GM23338 (cell line): ENCODE measurements at regions not wholly inside any gene's neighbourhood (a gene's known extent, or its start where the extent isn't known, plus 50 kb on each side); places are given as distances from the start of the nearest gene placed in this dataset.

Experiments
- ATAC-seq: fragments of 200-7000 bp; cut with Tn5 transposase; 3 replicates; pipeline ENCODE4 v1.9.1; 2020
- DNase-seq: peaks from one replicate; pipeline ENCODE4 v3.0.0-alpha.2; 2015; ENCODE audit warnings: low spot score
- H2AFZ ChIP-seq: fragments of 200-600 bp; sonication (generic); 2 replicates; pipeline ENCODE4 v1.8.0; 2016; ENCODE audit warnings: antibody characterized with exemption, mild to moderate bottlenecking, moderate library complexity
- H3F3A ChIP-seq: fragments of 200-600 bp; sonication (generic); replicated peaks from 2 replicates; pipeline ENCODE4 v1.8.0; 2017; ENCODE audit warnings: antibody characterized with exemption, mixed run types, low read depth
- H3K27ac ChIP-seq: fragments of 200-600 bp; sonication (generic); 2 replicates; pipeline ENCODE4 v1.6.1; 2016; ENCODE audit warnings: low read depth
- H3K27me3 ChIP-seq: fragments of 200-600 bp; sonication (generic); 2 replicates; pipeline ENCODE4 v1.8.0; 2016; ENCODE audit warnings: mild to moderate bottlenecking, mixed run types, moderate library complexity; ENCODE audit not compliant: insufficient read depth
- H3K36me3 ChIP-seq: fragments of 200-600 bp; sonication (generic); 2 replicates; pipeline ENCODE4 v1.8.0; 2016; ENCODE audit warnings: mild to moderate bottlenecking; ENCODE audit not compliant: insufficient read depth
- H3K4me1 ChIP-seq: fragments of 200-600 bp; sonication (generic); 2 replicates; pipeline ENCODE4 v1.8.0; 2016; ENCODE audit warnings: mild to moderate bottlenecking, moderate library complexity; ENCODE audit not compliant: insufficient read depth
- H3K4me2 ChIP-seq: fragments of 200-600 bp; sonication (generic); 2 replicates; pipeline ENCODE4 v1.7.1; 2017; ENCODE audit warnings: mixed run types
- H3K4me3 ChIP-seq: fragments of 200-600 bp; sonication (generic); 2 replicates; pipeline ENCODE4 v1.6.1; 2016; ENCODE audit warnings: mixed run types
- H3K79me2 ChIP-seq: fragments of 200-600 bp; sonication (generic); replicated peaks from 2 replicates; pipeline ENCODE4 v1.8.0; 2017; ENCODE audit warnings: mild to moderate bottlenecking; ENCODE audit not compliant: insufficient read depth
- H3K9me2 ChIP-seq: fragments of 200-600 bp; sonication (generic); 2 replicates; pipeline ENCODE4 v1.8.0; 2017; ENCODE audit not compliant: insufficient read depth
- H4K20me1 ChIP-seq: fragments of 200-600 bp; sonication (generic); replicated peaks from 2 replicates; pipeline ENCODE4 v1.8.0; 2017; ENCODE audit warnings: mild to moderate bottlenecking; ENCODE audit not compliant: insufficient read depth
- H3K27ac Mint-ChIP-seq: 2 replicates; pipeline ENCODE4 v1.8.0; 2020; ENCODE audit warnings: inconsistent platforms, mild to moderate bottlenecking, moderate library complexity, mixed read lengths
- H3K27me3 Mint-ChIP-seq: 3 replicates; pipeline ENCODE4 v1.8.0; 2022; ENCODE audit warnings: low read depth, mild to moderate bottlenecking, moderate library complexity, mixed read lengths, inconsistent platforms; ENCODE audit not compliant: insufficient read depth, poor library complexity
- H3K36me3 Mint-ChIP-seq: 3 replicates; pipeline ENCODE4 v1.8.0; 2021; ENCODE audit warnings: low read depth, mild to moderate bottlenecking, inconsistent platforms, moderate library complexity, mixed read lengths
- H3K4me1 Mint-ChIP-seq: 3 replicates; pipeline ENCODE4 v1.8.0; 2020; ENCODE audit warnings: mild to moderate bottlenecking, inconsistent platforms, mixed read lengths
- H3K4me3 Mint-ChIP-seq: 3 replicates; pipeline ENCODE4 v1.8.0; 2021; ENCODE audit warnings: moderate library complexity, mild to moderate bottlenecking, inconsistent platforms, mixed read lengths
- H3K9me3 Mint-ChIP-seq: 3 replicates; pipeline ENCODE4 v1.8.0; 2020; ENCODE audit warnings: moderate library complexity, mild to moderate bottlenecking, inconsistent platforms, mixed read lengths
- CREB1 ChIP-seq: fragments of 250-450 bp; sonication (Bioruptor Pico); IDR thresholded peaks from 2 replicates; pipeline ENCODE4 v1.5.0; 2020; ENCODE audit warnings: low read depth, mild to moderate bottlenecking, moderate library complexity
- EZH2 ChIP-seq: fragments of 200-600 bp; sonication (generic); IDR thresholded peaks from one replicate; pipeline ENCODE4 v1.8.0; 2017; ENCODE audit warnings: antibody characterized with exemption, mild to moderate bottlenecking, low read depth; ENCODE audit not compliant: unreplicated experiment
- EZH2phosphoT487 ChIP-seq: fragments of 200-600 bp; sonication (generic); IDR thresholded peaks from one replicate; pipeline ENCODE4 v1.8.1; 2018; ENCODE audit warnings: antibody characterized with exemption; ENCODE audit not compliant: unreplicated experiment
- JUNB ChIP-seq: IDR thresholded peaks from one replicate; pipeline ENCODE4 v1.6.1; 2016; ENCODE audit warnings: antibody characterized with exemption; ENCODE audit not compliant: unreplicated experiment
- NANOG ChIP-seq: IDR thresholded peaks from 2 replicates; pipeline ENCODE4 v1.6.1; 2016; ENCODE audit warnings: antibody characterized with exemption, borderline replicate concordance
- POLR2AphosphoS5 ChIP-seq: IDR thresholded peaks from 2 replicates; pipeline ENCODE4 v1.6.1; 2016; ENCODE audit warnings: antibody characterized with exemption, low read depth
- REST ChIP-seq: IDR thresholded peaks from one replicate; pipeline ENCODE4 v1.6.1; 2018; ENCODE audit warnings: antibody characterized with exemption; ENCODE audit not compliant: unreplicated experiment
- STAT1 ChIP-seq: IDR thresholded peaks from one replicate; pipeline ENCODE4 v1.6.1; 2016; ENCODE audit warnings: antibody characterized with exemption; ENCODE audit not compliant: unreplicated experiment
- ZNF114 ChIP-seq: fragments of 250-450 bp; sonication (Bioruptor Pico); IDR thresholded peaks from 2 replicates; pipeline ENCODE4 v1.5.0; 2020; ENCODE audit warnings: mild to moderate bottlenecking, moderate library complexity
- ZNF331 ChIP-seq: fragments of 250-450 bp; sonication (Bioruptor Pico); IDR thresholded peaks from 2 replicates; pipeline ENCODE4 v1.5.0; 2020; ENCODE audit warnings: low read depth, mild to moderate bottlenecking, moderate library complexity
- ZNF462 ChIP-seq: fragments of 250-450 bp; sonication (Bioruptor Pico); IDR thresholded peaks from 2 replicates; pipeline ENCODE4 v1.5.0; 2020; ENCODE audit warnings: mild to moderate bottlenecking, moderate library complexity
- TF ChIP-seq, protein P1 (sequence below): IDR thresholded peaks from 2 replicates; pipeline ENCODE4 v1.6.1; 2016; ENCODE audit warnings: antibody characterized with exemption
- TF ChIP-seq, protein P2 (sequence below), 2 experiments: fragments of 200-600 bp in 1 of 2; sonication (generic) in 1 of 2; conservative IDR thresholded peaks; 2 replicates each; pipeline versions ENCODE4 v1.5.1 to v1.6.1; 2016 to 2017; ENCODE audit warnings: antibody characterized with exemption in 2 of 2, low read depth in 2 of 2, mild to moderate bottlenecking in 2 of 2, moderate library complexity in 1 of 2

DNA sequence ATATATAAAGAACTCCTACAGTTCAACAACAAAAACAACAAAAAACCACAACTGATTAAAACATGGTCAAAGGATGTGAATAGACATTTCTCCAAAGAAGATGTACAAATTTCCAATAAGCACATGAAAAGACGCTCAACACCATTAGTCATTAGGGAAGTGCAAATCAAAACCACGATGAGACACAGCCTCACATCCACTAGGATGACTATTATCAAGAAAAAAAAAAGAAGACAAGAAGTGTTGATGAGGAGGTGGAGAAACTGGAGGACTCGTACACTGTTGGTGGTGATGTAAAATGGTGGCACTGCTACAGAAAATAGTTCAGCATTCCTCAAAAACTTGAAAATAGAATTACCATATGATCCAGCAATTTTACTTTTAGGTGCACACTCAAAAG is 61.0 kb upstream of the SOX1 start:
- H3K9me2 ChIP-seq = no peaks in the 10 kb centered on the region
- TF ChIP-seq, protein P1, sequence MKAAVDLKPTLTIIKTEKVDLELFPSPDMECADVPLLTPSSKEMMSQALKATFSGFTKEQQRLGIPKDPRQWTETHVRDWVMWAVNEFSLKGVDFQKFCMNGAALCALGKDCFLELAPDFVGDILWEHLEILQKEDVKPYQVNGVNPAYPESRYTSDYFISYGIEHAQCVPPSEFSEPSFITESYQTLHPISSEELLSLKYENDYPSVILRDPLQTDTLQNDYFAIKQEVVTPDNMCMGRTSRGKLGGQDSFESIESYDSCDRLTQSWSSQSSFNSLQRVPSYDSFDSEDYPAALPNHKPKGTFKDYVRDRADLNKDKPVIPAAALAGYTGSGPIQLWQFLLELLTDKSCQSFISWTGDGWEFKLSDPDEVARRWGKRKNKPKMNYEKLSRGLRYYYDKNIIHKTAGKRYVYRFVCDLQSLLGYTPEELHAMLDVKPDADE = no peak
- TF ChIP-seq ZNF462 (no peak), ZNF114 (no peak), NANOG (no peak), ZNF331 (CRISPR knock-in tag) (no peak), EZH2phosphoT487 (no peak), EZH2 (no peak), REST (no peak), STAT1 (no peak), CREB1 (CRISPR knock-in tag) (no peak), POLR2AphosphoS5 (no peak), JUNB (no peak)
- TF ChIP-seq, protein P2, sequence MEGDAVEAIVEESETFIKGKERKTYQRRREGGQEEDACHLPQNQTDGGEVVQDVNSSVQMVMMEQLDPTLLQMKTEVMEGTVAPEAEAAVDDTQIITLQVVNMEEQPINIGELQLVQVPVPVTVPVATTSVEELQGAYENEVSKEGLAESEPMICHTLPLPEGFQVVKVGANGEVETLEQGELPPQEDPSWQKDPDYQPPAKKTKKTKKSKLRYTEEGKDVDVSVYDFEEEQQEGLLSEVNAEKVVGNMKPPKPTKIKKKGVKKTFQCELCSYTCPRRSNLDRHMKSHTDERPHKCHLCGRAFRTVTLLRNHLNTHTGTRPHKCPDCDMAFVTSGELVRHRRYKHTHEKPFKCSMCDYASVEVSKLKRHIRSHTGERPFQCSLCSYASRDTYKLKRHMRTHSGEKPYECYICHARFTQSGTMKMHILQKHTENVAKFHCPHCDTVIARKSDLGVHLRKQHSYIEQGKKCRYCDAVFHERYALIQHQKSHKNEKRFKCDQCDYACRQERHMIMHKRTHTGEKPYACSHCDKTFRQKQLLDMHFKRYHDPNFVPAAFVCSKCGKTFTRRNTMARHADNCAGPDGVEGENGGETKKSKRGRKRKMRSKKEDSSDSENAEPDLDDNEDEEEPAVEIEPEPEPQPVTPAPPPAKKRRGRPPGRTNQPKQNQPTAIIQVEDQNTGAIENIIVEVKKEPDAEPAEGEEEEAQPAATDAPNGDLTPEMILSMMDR (conservative IDR thresholded peaks at IDR 0.05; ENCODE audit: low read depth in 2 of 2) = no peak
- no peaks in the 10 kb centered on the region for H3K4me1 ChIP-seq
- H3K27me3 Mint-ChIP-seq = peaks cover 17% of the 10 kb centered on the region
- H2AFZ ChIP-seq = no peak overlapping the region
- H3K27ac Mint-ChIP-seq = no peak overlapping the region
- no peak overlapping the region for H3K4me3 Mint-ChIP-seq
- H3K4me2 ChIP-seq = no peak overlapping the region
- H3F3A ChIP-seq = no peaks in the 10 kb centered on the region
- H3K36me3 ChIP-seq = no peaks in the 10 kb centered on the region
- no peak overlapping the region for H3K27ac ChIP-seq
- H3K79me2 ChIP-seq = no peaks in the 10 kb centered on the region
- no peaks in the 10 kb centered on the region; the same call in 2 of the 3 replicates for H3K4me1 Mint-ChIP-seq
- H3K4me3 ChIP-seq = no peak overlapping the region
- H3K9me3 Mint-ChIP-seq = peaks cover 19% of the 10 kb centered on the region
- no peaks in the 10 kb centered on the region; the same call in 2 of the 3 replicates for H3K36me3 Mint-ChIP-seq
- no peaks in the 10 kb centered on the region for H4K20me1 ChIP-seq
- DNase-seq (no peak), ATAC-seq (no peak)
- peaks cover 16% of the 10 kb centered on the region; the same call in 1 of the 2 replicates for H3K27me3 ChIP-seq
